NCI-H2227 treated with DMSO at 0.1 percent for 48 hours (cell line): ENCODE measurements at regions not wholly inside any gene's neighbourhood (a gene's known extent, or its start where the extent isn't known, plus 50 kb on each side); places are given as distances from the start of the nearest gene placed in this dataset.
"Not testable (repeated sequence)": the region's sequence is repeated elsewhere in the genome, so short reads cannot be mapped to it uniquely, and the experiment has no call there.

Source experiments
- DNase-seq: peaks from one replicate; lab custom pipeline; 2025; lab: John Stamatoyannopoulos, UW

DNA sequence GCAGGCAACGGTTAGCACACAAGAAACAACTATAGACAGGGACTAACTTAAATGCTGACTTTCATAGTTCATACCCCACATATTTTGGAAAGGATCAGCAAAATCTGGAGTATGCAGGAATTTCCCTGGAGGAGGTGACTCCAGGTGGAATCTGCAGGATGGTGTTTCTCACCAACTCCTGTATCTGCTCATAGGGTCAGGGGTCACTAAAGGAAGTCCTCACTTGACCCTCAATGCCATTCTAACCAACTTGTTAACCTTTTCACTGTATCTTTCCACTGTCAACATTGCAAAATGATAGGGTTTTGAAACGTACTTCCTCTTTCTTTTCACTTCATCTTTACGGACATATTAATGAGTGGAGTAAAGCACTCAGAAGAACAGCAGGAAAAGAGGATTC is 207.0 kb upstream of the CXCR4 start:
- no peak for DNase-seq

DNA sequence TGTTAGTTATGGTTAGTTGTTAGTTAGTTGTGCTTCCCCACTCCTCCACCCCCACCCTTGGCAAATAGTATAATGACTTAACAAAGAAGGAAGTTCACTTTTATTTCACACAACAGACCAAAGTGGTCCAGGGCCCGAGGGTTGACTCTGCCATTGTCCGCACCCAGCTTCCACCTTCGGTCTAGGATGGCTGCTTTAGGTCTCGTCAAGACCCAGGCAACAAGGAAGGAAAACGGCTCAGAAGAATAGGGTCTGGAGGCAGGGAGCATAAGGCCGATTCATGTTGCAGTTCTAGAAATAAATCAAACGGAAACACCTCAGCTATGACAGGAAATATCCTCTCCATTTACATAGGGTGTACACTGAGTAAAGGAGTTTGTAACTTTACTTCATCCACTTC is 206.0 kb upstream of the CXCR4 start:
- no peak for DNase-seq

DNA sequence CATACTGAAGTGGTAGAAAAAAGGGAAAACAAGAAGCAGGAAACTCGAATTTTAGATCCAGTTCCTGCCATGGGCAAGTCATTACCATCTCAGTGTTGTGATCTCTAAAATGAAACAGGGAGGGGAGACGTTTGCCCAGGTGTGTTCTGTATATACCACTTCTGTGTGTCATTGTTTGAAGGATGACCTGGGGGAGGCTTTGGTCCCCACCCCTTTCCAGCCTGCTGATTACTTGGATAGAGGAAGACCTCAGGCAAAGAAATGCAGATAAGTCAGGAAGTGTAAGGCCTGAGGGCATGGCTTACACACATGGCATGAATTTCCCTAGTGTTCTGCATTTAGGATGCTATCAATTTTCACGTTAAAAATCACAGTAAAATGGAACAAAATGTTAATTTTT is 205.2 kb upstream of the CXCR4 start:
- DNase-seq = no peak

DNA sequence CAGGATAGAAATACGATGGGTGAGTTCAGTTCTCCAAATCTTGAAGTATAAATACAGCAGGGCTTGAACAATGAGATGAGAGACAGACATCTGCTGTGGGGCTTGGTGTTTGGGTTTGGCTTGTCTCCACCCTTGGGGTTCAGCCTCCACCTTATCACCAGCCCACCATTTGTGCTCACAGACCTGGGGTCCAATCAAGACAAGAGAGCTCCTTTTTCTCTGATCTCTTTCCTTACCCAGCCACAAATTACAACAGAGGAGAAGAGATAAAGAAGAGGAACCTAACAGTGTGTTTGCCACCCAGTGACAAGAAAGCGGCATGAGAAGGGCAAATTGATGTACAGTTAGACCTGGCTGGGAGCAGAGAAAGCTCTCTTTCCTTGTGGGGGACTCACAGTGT is 204.5 kb upstream of the CXCR4 start:
- DNase-seq = no peak

DNA sequence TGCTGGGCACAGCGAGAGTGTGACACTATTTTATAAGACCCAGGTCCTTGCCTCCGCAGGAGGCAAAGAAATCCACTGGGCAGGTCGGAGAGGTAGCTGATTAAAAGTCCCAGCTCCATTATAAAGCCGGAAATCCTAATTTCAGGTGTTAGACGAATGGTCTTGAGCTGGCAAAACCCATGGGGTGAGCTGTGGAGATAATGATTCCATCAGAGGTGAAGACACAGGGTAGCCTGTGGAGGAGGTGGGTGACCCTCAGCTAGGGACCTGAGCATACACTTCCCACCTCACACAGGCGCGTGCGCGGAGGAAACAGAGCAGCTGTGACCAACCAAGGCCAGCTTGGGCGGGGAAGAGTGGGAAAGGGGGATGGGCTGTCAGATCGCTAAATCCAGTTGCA is 201.7 kb upstream of the CXCR4 start:
- no peak for DNase-seq

DNA sequence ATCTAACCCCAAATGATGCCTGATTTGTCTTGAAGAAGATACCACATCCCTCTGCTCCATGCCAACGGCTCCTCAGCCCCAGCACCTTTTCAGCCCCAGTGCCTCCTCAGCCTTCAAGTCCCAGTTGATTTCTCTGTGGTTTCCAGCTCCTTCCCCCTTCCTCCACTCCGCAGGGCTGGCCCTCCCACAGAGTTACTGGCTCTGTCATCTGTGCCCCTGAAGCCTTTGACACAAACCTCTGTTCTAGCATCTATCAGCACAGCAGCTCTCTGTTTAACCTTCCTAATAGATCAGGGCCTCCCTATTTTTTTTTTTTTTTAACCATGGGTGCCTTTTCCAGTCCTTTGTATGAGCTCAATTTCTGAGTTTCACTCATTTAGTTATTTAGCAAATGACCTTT is 201.3 kb upstream of the CXCR4 start:
- no peak for DNase-seq

DNA sequence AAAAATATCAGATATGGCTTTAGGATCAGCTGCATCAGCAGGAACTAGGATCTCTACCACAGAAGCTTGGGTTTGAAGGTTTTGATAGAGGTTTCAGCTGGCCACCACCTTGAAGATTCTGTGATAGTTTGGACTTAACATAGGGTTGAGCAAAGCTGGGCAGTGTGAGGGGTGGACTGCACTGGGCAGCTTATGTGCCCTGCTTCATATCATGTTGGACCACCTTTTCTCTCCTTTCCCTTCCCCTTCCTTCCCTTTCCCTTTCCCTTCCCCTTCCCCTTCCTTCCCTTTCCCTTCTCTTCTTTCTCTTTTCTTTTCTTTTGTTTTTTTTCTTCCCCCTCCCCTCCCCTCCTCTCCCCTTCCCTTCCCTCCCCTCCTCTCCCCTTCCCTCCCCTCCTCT is 196.3 kb upstream of the CXCR4 start:
- no peak for DNase-seq

DNA sequence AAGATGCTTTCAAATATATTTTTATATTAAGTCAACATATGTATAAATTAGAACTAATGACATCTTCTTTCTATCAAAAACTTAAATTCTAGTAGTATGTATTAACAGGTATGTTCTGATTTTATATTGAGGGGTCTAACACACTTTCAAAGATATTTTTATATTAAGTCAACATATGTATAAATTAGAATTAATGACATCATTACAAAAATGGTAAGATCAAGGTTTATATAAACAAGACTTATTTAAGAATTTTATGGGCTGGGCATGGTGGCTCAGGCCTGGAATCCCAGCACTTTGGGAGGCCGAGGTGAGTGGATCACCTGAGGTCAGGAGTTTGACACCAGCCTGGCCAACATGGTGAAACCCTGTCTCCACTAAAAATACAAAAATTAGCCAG is 194.6 kb upstream of the CXCR4 start:
- DNase-seq = not testable (repeated sequence)

DNA sequence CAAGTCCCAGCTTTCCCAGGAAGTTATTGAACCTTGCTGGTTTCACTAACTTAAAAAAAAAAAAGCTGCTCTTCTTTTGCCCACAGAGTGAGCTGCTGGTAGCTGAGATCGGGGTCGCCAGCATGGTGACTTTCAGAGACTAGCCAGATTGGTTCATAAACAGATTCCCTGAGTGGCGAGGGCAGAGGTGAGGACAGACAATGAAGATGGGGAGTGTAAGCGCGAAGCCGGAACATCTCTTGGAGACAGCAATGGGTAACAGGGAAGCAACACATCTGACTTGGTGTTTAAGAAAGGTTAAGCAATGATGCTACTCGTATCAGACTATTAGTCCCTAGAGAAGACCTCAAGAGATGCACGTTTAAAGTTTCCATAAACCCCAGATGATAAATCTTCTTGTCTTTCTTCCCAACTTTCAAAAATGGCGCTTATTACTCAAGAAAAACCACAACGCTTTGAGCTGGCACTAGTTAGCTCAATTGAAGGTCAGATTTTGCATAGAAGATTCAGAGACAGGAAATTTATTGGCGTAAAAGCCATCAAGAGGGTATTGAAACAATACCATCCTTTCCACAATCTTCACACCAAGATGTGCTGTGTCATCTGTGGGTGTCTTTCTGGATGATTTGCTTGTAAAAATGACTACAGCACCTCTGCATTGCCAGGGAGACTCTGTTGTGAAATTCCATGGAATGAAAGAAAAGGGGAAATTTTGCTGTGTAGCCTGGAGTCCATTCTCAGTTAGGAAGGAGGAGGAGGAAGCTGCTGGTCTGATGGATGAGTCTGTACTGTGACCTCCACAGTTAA is 193.1 kb upstream of the CXCR4 start:
- no peak for DNase-seq

DNA sequence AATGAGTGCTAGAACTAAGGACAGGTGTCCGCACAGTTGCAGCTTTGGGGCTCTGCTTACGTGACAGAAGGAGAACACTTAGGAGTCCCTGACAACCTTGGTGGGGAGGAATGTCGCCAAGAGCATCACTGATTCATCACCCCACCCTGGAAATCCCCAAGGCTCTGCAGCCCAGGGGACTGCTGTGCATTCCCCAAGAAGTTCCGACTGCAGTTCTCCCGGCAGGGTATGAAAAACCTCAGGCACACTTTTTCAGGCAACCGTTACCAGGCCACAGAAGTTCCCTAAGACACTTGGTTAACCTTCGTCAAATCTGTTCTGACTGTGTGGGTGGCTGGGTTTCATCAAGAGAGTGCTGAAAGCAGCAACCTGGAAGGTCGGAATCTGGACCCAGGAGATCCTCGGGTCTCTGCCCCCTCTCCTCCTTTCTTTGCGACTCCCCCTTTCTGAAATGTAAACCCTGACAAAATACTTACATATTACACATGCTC is 192.1 kb upstream of the CXCR4 start:
- no peak for DNase-seq

DNA sequence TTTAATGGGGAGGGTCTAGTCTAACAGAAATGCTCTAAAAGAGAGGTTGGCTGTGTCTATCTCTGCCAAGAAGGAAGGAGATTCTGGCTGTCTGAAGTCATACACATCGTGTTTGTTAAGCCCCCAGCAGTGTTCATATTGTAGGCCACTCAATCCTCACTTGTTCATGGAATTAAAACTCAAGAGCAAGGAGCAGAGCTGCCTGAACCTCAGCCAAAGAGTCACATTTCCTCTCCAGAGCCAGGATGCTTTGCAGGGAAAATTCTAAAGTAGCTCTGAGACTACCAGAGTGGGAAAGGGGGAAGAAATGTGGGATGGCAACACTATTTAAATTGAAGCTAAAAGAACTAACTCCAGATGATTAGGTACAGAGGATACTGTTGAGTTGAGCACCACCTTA is 190.7 kb upstream of the CXCR4 start:
- DNase-seq = no peak

DNA sequence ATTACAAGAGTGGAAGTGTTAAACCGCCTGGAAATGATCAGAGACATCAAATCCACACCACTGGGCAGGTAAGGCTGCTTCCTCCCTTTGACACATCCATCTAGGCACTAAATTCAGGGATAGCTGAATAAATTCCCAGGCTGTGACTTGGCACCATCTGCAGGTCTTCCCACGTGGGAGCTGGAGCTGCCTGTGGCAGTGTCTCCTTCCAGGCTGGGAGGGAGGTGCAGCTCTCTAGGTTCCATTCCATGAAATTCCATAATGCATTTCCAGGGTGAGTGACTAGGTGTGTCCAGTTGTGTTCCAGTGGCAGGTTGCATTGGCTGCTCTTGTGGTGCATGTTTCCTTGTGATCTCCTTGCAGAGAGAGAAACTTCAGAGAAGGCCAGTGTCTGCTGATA is 188.9 kb upstream of the CXCR4 start:
- DNase-seq = no peak

DNA sequence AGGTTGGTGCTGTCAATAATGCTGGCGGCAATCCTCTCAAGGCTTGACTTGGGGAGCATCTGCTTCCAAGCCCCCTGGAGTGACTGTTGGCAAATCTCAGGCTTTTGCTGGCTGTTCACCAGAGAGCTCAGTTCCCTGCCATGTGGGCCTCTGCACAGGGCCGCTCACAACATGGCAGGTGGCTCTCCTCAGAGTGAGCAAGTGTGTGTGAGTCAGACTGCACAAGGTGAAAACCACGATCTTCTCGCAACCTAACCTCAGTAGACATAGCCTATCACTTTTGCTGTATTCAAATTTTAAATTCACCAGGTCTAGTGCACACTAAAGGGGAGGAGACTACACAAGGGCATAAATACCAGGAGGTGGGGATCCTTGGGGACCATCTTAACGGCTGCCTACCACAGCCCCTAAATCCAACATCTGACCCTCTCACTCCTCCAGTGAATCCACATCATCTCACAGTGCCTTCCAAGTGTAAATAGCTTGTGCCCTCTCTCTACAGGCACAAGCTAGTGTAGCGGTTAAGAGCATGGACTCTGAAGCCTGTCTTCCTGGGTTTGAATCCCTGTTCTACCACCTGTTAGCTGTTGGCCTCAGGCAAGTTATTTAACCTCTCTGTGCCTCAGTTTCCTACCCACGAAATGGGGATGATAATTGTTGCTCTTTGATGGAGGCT is 187.7 kb upstream of the CXCR4 start:
- DNase-seq = no peak

DNA sequence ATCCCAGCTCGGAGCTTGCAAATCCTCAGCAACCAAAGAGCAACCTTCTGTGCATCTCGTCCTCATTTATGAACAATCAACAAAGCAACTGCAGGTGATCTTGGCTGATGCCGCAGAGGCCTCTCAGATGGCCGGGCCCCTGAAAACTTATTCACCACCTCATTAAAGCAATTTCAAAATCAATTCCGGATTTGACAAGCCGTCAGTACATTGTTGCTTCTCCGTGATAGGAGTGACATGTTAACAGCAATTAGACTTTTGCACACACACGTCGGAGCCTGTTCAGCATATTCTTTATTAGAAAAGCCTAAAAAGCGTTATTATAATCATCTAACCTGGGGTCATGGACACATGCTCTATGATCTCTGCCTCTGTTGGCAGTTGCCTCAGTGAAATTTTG is 183.1 kb upstream of the CXCR4 start:
- no peak for DNase-seq

DNA sequence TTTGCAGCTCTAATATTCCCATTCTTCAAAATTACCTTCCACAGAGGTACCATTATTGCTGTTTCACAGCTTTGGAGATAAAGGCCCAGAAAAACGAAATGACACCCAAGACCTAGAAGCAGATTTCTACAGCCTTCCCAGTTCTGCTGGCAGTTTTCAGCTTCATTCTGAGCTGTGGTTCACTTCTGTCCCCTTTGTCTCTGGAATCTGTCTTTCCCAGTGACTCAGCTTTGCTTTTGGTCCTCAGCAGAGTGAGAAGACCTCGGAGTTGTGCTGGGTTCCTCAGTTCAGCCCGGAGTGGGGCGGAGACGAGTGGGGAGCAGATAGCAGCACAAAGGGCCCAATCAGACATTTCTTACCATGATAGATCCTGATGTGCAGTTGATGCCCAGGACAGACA is 180.7 kb upstream of the CXCR4 start:
- DNase-seq = no peak

DNA sequence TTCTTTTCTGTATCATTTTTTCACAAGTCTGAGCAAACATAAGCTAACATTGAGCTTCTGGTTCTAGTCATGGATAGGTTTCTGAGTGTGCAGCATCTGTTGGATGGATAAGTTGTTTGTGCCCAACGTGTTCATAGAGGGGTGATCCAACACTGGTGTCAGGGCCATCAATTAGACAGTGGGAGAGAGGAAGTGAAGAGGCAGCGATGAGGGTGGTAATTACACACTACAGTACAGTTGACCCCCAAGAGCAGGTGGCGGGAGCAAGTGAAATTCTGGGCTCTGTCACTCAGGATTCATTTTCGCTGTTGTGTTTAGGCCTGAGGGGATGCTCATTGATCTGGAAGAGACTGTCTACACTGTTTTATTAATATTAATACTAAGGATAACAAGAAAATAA is 180.0 kb upstream of the CXCR4 start:
- peak; percentile 82 for DNase-seq

DNA sequence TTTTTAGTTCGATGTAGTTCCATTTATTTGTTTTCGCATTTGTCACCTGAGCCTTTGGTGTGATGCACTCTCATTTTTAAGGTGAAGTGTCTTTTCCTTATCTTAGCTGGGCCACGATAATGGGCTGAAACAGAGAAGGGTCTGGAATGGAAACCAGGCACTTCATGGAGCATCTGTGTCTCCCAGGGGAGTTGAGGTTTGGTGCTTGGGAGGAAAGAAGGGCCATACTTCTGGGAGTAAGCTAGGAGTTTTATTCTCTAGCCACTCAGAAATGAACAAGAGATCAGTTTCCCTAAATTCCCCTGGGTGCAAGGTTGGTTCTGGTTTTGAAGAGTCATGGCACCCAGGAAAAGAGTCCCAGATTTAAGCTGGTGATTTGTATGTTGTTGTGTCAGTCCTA is 179.4 kb upstream of the CXCR4 start:
- DNase-seq = no peak

DNA sequence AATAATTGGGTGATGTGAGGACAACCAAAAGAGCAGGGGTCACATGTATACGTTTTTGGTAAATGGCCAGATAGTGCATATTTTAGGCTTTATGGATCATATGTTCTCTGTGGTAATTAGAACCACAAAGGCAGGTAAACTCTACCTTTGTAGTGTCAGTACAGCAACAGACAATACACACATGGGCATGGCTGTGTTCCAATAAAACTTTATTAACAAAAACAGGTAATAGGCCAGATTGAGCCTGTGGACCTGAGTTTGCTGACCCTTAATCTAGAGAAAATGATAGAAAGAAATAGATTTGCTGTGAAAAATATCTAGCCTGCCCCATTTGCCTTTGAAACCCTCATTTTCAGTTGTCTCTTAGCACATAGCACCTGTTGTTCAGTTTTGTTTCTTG is 177.2 kb upstream of the CXCR4 start:
- no peak for DNase-seq

DNA sequence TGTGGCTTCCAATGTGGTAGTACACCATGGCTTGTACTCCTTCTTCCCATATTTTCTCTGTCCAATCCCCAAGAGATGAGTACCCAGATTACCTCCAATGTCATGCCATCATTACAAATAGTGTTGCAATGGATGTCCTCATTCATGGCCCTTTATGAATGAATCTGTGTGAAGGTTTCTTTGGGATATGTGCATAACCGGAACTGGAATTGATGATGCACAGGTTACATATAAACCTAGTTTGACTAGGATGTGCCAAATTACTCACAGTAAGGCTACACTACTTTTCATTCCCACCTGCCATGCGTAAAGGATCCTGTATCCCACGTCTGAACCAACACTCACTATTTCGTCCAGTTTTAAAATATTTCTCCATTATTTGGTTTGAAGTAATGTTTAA is 173.9 kb upstream of the CXCR4 start:
- DNase-seq = no peak

DNA sequence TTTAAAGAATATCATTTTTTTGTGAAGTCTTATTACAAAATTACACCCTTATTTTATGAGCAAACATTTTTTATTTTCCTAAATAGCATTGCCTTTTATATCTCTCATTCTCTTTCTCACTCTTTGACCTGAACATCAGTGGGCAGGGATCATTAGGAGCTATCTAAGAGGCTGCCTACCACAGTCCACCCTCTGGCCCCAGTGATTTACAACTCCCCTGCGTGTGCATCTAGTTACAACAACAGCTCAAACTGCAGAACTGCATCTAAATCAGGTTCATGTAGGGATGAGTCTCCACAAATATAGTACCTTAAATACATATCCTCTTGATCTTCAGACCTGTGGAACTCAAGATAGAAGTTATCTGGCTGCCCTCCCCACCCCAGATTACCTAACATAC is 172.4 kb upstream of the CXCR4 start:
- no peak for DNase-seq

DNA sequence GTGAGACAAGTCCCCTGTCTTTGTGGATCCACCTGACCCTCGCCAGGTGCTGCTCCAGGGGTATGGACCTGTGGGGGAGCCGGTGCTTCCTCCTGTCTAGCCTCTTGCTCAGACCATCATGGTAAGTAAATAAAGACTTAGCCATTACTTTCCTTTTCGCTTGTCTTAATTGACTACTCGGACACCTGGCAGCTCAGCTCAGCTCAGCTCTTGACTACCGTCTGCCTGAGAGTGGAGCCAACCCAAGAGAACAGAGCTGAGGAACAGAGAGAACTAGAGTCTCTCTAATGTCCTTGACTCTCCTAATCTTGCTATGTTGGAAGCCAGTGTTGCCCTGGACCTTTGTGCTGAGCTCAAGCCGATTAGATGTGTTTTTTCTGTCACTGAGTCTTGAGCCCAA is 170.3 kb upstream of the CXCR4 start:
- DNase-seq = no peak

DNA sequence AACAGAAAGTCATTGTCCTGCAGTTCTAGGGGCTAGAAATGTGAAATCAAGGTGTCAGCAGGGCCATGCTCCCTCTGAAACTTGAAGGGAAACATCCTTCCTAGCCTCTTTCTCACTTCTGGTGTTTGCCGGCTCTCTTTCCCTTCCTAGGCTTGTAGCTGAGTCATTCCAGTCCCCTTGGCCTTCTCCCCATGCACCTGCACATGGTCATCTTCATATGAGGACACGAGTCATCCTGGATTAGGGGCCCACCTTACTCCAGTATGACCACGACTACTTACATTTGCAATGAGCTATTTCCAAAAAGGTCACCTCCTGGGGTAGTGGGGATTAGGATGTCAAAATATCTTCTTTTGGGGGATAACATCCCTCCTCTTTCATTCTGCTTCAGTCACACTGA is 168.5 kb upstream of the CXCR4 start:
- no peak for DNase-seq

DNA sequence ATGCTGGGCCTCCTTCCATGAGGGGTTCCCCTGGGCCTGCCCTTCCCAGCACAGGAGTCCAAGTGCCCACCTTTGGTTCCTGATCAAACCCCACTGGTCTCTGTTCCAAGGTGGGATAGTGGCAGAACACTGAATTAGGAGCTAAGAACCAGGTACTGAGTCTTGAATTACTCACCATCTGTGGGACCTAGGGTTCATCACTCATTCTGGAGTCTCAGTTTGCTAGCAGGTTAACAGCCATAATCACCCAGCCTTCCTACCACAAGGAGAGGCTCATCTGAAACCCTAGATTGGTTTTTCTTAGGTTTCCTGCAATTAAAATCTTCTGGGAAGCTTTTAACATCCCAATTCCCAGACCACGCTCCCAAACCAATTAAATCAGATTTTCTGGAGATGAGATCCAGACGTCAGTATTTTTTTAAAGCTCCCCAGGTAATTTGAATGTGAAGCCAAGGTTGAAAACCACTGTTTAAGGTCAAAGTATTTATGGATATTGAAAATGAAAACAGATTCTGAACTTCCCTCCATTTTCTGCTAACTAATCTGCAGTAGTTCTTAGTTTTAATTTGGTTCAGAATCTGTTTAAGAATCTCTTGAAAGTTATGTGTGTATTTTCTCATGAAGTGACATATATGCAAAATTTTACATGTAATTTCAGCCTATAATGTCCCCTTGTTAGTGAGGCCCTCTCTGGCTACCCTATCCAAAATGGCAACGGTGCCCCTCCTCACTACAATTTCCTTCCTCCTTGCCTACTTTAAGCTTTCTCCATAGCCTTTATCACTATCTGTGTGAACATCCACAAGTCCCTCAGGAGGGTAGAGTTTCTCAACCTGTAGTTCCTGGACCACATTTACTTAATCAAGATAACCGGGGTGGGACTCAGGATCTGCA is 166.5 kb upstream of the CXCR4 start:
- DNase-seq = no peak
